ENCODE measurements at regions not wholly inside any gene's neighbourhood (a gene's known extent, or its start where the extent isn't known, plus 50 kb on each side); places are given as distances from the start of the nearest gene placed in this dataset.

GRCh38 chr6:51116723-51117122 lies 298.1 kb downstream of the TFAP2B start:
- no peaks in the 10 kb centered on the region for H3K79me2 ChIP-seq (ENCODE audit: control insufficient read depth, insufficient read depth, low read length)
- no peaks in the 10 kb centered on the region for H3K27me3 ChIP-seq (replicated peaks in 1 of 2; ENCODE audit: control insufficient read depth in 2 of 2, insufficient read depth in 2 of 2, low read length in 1 of 2)
- BruUV-seq (replicated peaks): no TSS peak
- no peaks in the 10 kb centered on the region for H3K9me3 ChIP-seq (replicated peaks; ENCODE audit: control insufficient read depth, insufficient read depth, low read length)
- H4K20me1 ChIP-seq (ENCODE audit: control insufficient read depth, insufficient read depth): no peaks in the 10 kb centered on the region
- 2% methylated on average over 3 of the region's 3 CpGs for WGBS (ENCODE audit: insufficient coverage, insufficient replicate concordance, low lambda C conversion rate, missing lambda C conversion rate)
- RAD21 ChIA-PET (ENCODE audit: unreplicated experiment): no interaction called here
- intact Hi-C loops (cut with micrococcal nuclease; ENCODE audit: unreplicated experiment) (no loop called here), in situ Hi-C loops (cut with MboI) (no loop called here)
- H3K4me2 ChIP-seq (ENCODE audit: control insufficient read depth, insufficient read depth): no peak overlapping the region
- POLR2A ChIA-PET: no interaction called here
- no peaks in the 10 kb centered on the region for H3K4me1 ChIP-seq (ENCODE audit: control insufficient read depth, insufficient read depth, low read length)
- no peak for FAIRE-seq
- H2AFZ ChIP-seq (ENCODE audit: control insufficient read depth, low read depth, low read length): no peak overlapping the region
- no peak overlapping the region for H3K9ac ChIP-seq (ENCODE audit: control insufficient read depth, insufficient read depth, low read length)
- no peaks in the 10 kb centered on the region for H3K36me3 ChIP-seq (ENCODE audit: control insufficient read depth in 2 of 2, insufficient read depth in 2 of 2, low read length in 1 of 2)
- CTCF ChIA-PET: no interaction called here
- H3K4me3 ChIP-seq: no peak overlapping the region
- no peak overlapping the region for H3K27ac ChIP-seq (ENCODE audit: control insufficient read depth, insufficient read depth)
- TF ChIP-seq NR2F1 (conservative IDR thresholded peaks at IDR 0.05): no peak
- DNase-seq (ENCODE audit: low read depth, low spot score): no peak
- ATAC-seq: no peak
- SMC1A ChIA-PET (ENCODE audit: uncharacterized antibody, unreplicated experiment): no interaction called here

DNA sequence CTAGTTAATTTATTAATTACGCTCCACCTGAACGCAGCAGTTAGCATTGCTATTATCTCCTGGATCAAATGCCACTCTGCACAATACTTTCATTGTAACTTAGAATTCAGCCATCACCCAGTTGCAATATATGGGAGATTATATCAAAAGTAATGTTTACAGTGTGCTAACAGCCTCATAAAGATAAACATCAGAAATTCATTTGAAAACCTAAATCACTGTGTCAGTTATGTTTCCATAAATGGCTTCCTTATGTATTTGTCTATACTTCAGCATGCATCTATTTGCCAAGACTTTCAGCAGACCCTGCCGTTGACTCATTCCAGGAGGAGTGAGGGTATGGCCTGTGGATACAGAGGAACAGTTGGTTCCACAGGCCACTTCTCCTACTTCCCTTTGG lies 300.1 kb downstream of the TFAP2B start:
- no peaks in the 10 kb centered on the region for H4K20me1 ChIP-seq (ENCODE audit: control insufficient read depth, insufficient read depth)
- ChIA-PET SMC1A (ENCODE audit: uncharacterized antibody, unreplicated experiment) (interaction anchor here (0.7 kb wide), 1 partner anchor 258 kb away, joined by 3 read pairs; no protein-coding TSS in a partner anchor), RAD21 (ENCODE audit: unreplicated experiment) (no interaction called here), CTCF (interaction anchor here (0.6 kb wide), 1 partner anchor 655 kb away, joined by 4 read pairs; no protein-coding TSS in a partner anchor), POLR2A (no interaction called here)
- no peaks in the 10 kb centered on the region for H3K79me2 ChIP-seq (ENCODE audit: control insufficient read depth, insufficient read depth, low read length)
- no peak for FAIRE-seq
- ATAC-seq: no peak
- H3K4me1 ChIP-seq (ENCODE audit: control insufficient read depth, insufficient read depth, low read length): no peaks in the 10 kb centered on the region
- H2AFZ ChIP-seq (ENCODE audit: control insufficient read depth, low read depth, low read length): no peak overlapping the region
- no TSS peak for BruUV-seq (replicated peaks)
- DNase-seq (ENCODE audit: low read depth, low spot score): no peak
- no peaks in the 10 kb centered on the region for H3K9me3 ChIP-seq (replicated peaks; ENCODE audit: control insufficient read depth, insufficient read depth, low read length)
- no peak overlapping the region for H3K9ac ChIP-seq (ENCODE audit: control insufficient read depth, insufficient read depth, low read length)
- H3K36me3 ChIP-seq (ENCODE audit: control insufficient read depth in 2 of 2, insufficient read depth in 2 of 2, low read length in 1 of 2): no peaks in the 10 kb centered on the region
- intact Hi-C loops (cut with micrococcal nuclease; ENCODE audit: unreplicated experiment): no loop called here
- no peak overlapping the region for H3K4me3 ChIP-seq
- no peak overlapping the region for H3K27ac ChIP-seq (ENCODE audit: control insufficient read depth, insufficient read depth)
- in situ Hi-C loops (cut with MboI): no loop called here
- WGBS (ENCODE audit: insufficient coverage, insufficient replicate concordance, low lambda C conversion rate, missing lambda C conversion rate): 55% methylated on average over 3 of the region's 3 CpGs
- no peak for TF ChIP-seq SMC3 (IDR thresholded peaks at IDR 0.05; ENCODE audit: borderline replicate concordance, low read length)
- TF ChIP-seq, protein P1, sequence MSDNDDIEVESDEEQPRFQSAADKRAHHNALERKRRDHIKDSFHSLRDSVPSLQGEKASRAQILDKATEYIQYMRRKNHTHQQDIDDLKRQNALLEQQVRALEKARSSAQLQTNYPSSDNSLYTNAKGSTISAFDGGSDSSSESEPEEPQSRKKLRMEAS (IDR thresholded peaks at IDR 0.05; ENCODE audit: low read depth, low read length): no peak
- TF ChIP-seq ZBED1 (IDR thresholded peaks at IDR 0.05; ENCODE audit: borderline replicate concordance): no peak
- TF ChIP-seq HDAC2 (IDR thresholded peaks at IDR 0.05): no peak
- TF ChIP-seq BACH1 (IDR thresholded peaks at IDR 0.05; ENCODE audit: borderline replicate concordance): no peak
- TF ChIP-seq, protein P2, sequence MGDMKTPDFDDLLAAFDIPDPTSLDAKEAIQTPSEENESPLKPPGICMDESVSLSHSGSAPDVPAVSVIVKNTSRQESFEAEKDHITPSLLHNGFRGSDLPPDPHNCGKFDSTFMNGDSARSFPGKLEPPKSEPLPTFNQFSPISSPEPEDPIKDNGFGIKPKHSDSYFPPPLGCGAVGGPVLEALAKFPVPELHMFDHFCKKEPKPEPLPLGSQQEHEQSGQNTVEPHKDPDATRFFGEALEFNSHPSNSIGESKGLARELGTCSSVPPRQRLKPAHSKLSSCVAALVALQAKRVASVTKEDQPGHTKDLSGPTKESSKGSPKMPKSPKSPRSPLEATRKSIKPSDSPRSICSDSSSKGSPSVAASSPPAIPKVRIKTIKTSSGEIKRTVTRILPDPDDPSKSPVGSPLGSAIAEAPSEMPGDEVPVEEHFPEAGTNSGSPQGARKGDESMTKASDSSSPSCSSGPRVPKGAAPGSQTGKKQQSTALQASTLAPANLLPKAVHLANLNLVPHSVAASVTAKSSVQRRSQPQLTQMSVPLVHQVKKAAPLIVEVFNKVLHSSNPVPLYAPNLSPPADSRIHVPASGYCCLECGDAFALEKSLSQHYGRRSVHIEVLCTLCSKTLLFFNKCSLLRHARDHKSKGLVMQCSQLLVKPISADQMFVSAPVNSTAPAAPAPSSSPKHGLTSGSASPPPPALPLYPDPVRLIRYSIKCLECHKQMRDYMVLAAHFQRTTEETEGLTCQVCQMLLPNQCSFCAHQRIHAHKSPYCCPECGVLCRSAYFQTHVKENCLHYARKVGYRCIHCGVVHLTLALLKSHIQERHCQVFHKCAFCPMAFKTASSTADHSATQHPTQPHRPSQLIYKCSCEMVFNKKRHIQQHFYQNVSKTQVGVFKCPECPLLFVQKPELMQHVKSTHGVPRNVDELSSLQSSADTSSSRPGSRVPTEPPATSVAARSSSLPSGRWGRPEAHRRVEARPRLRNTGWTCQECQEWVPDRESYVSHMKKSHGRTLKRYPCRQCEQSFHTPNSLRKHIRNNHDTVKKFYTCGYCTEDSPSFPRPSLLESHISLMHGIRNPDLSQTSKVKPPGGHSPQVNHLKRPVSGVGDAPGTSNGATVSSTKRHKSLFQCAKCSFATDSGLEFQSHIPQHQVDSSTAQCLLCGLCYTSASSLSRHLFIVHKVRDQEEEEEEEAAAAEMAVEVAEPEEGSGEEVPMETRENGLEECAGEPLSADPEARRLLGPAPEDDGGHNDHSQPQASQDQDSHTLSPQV (IDR thresholded peaks at IDR 0.05): no peak
- no peak for TF ChIP-seq SREBF2 (IDR thresholded peaks at IDR 0.05; ENCODE audit: low read length)
- no peak for TF ChIP-seq EED (IDR thresholded peaks at IDR 0.05; ENCODE audit: low read depth)
- no peak for TF ChIP-seq NFXL1 (IDR thresholded peaks at IDR 0.05; ENCODE audit: borderline replicate concordance)
- no peak for TF ChIP-seq RELA (IDR thresholded peaks at IDR 0.05; ENCODE audit: borderline replicate concordance, partially characterized antibody)
- no peak for TF ChIP-seq HDAC6 (IDR thresholded peaks at IDR 0.05; ENCODE audit: unreplicated experiment)
- no peak for TF ChIP-seq SPI1 (IDR thresholded peaks at IDR 0.05; ENCODE audit: borderline replicate concordance, insufficient read depth, low read depth, low read length)
- H3K27me3 ChIP-seq (replicated peaks in 1 of 2; ENCODE audit: control insufficient read depth in 2 of 2, insufficient read depth in 2 of 2, low read length in 1 of 2): no peaks in the 10 kb centered on the region
- no peak overlapping the region for H3K4me2 ChIP-seq (ENCODE audit: control insufficient read depth, insufficient read depth)

Measured in GM12878 (cell line).